Activated naive CD8-positive, alpha-beta T cell (primary cell): ENCODE measurements at regions not wholly inside any gene's neighbourhood (a gene's known extent, or its start where the extent isn't known, plus 50 kb on each side); places are given as distances from the start of the nearest gene placed in this dataset.

Source experiments
- H3K27ac Mint-ChIP-seq: one replicate; pipeline ENCODE4 v1.8.0; 2021; ENCODE audit warnings: mixed read lengths
- H3K27me3 Mint-ChIP-seq: one replicate; pipeline ENCODE4 v1.8.0; 2021; ENCODE audit warnings: mixed read lengths
- H3K36me3 Mint-ChIP-seq: one replicate; pipeline ENCODE4 v1.8.0; 2021; ENCODE audit warnings: mixed read lengths
- H3K4me1 Mint-ChIP-seq: one replicate; pipeline ENCODE4 v1.8.0; 2021; ENCODE audit warnings: low read depth, mixed read lengths
- H3K4me3 Mint-ChIP-seq: one replicate; pipeline ENCODE4 v1.8.0; 2021; ENCODE audit warnings: mild to moderate bottlenecking, mixed read lengths
- H3K9me3 Mint-ChIP-seq: one replicate; pipeline ENCODE4 v1.8.0; 2021; ENCODE audit warnings: low read depth, mixed read lengths

GRCh38 chrX:39296472-39296871 lies 495.2 kb downstream of the MID1IP1 start:
- peaks cover 11% of the 10 kb centered on the region for H3K36me3 Mint-ChIP-seq
- H3K27me3 Mint-ChIP-seq = no peaks in the 10 kb centered on the region
- H3K4me1 Mint-ChIP-seq = peaks cover 47% of the 10 kb centered on the region
- no peaks in the 10 kb centered on the region for H3K9me3 Mint-ChIP-seq
- no peak overlapping the region for H3K4me3 Mint-ChIP-seq
- peak overlapping the region; percentile 46 for H3K27ac Mint-ChIP-seq

DNA sequence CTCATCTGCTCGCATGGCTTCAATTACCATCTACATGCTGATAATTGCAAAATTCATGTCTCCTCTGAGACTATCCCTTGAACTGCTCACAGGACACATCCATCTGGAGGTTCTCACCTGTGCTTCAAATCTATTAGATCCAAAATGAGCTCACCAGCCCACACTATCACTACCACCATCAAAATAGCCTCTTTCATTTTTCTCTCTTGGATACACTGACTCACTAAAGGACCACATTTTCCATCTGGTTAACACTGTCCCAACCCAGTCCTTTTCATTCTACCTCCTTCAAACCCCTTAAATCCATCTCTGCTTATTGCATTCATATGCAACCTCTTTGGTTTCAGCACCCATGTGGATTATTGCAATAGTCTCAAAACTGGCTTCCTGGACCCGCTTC lies 497.6 kb downstream of the MID1IP1 start:
- H3K27me3 Mint-ChIP-seq = no peaks in the 10 kb centered on the region
- peak overlapping the region; percentile 6 for H3K4me3 Mint-ChIP-seq
- H3K36me3 Mint-ChIP-seq = peaks cover 11% of the 10 kb centered on the region
- peaks cover 41% of the 10 kb centered on the region for H3K4me1 Mint-ChIP-seq
- peak overlapping the region; percentile 84 for H3K27ac Mint-ChIP-seq
- no peaks in the 10 kb centered on the region for H3K9me3 Mint-ChIP-seq

DNA sequence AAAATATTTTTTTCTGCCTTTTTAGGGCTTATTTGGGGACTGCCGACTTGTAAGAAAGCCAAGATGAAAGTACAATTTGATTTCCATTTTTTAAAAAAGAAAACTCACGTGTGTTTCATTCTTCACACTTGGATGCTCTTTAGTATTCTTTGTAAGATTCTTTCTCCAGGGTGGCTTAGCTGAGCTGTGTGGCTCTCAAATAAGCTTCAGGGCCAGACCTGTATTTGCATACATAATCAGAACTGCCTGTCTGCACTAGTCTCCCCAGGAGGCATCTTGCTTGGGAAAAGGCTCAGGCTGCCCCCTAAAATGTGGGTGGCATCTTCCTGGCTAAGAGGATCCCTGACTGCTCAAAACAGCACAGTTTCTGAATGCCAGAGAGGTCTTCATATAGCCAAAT lies 498.4 kb downstream of the MID1IP1 start:
- H3K27ac Mint-ChIP-seq = peak overlapping the region; percentile 84
- H3K27me3 Mint-ChIP-seq = no peaks in the 10 kb centered on the region
- no peak overlapping the region for H3K4me3 Mint-ChIP-seq
- H3K36me3 Mint-ChIP-seq = peaks cover 13% of the 10 kb centered on the region
- H3K4me1 Mint-ChIP-seq = peaks cover 41% of the 10 kb centered on the region
- no peaks in the 10 kb centered on the region for H3K9me3 Mint-ChIP-seq

DNA sequence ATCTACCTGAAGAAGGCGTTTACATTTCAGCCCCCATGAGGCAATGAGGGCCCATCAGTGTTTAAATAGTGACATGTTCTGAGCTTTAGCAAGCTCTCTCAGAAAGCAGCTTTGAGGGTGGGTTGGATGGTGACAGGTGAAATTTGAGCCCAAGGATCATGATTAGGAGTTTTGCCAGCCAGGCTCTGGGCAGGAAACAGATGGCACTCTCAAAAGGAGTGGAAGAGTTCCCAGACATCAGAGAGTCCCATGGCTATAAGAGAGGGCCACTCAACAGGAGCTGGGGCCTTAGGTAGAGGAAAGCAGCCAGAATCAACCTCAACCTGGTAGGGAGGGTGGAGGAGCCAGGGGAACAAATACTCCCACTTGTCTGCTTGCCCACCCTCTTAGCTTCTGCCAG lies 499.8 kb downstream of the MID1IP1 start:
- H3K4me1 Mint-ChIP-seq = peaks cover 38% of the 10 kb centered on the region
- no peaks in the 10 kb centered on the region for H3K9me3 Mint-ChIP-seq
- H3K4me3 Mint-ChIP-seq = no peak overlapping the region
- H3K36me3 Mint-ChIP-seq = peaks cover 9% of the 10 kb centered on the region
- H3K27me3 Mint-ChIP-seq = no peaks in the 10 kb centered on the region
- H3K27ac Mint-ChIP-seq = no peak overlapping the region

DNA sequence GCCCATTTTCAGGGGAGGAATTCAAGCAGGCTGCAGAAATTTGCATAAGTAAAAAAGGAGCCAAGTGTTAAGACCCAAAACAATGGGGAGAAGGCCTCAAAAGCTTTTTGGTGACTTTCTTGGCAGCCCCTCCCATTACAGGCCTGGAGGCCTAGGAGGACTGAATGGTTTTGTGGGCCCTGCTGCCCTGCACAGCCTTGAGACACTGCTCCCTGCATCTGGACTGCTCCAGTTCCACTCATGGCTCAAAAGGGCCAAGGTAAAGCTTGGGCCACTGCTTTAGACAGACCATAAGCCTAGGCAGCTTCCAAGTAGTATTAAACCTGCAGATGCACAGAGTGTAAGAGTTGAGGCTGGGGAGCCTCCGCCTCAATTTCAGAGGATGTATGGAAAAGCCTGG lies 501.6 kb downstream of the MID1IP1 start:
- Mint-ChIP-seq H3K27me3 (no peaks in the 10 kb centered on the region), H3K9me3 (no peaks in the 10 kb centered on the region), H3K4me1 (peaks cover 42% of the 10 kb centered on the region)

GRCh38 chrX:39304746-39305145 lies 503.5 kb downstream of the MID1IP1 start:
- Mint-ChIP-seq H3K27me3 (no peaks in the 10 kb centered on the region), H3K4me1 (peaks cover 42% of the 10 kb centered on the region), H3K9me3 (peaks cover under 1% of the 10 kb centered on the region), H3K36me3 (peaks cover 14% of the 10 kb centered on the region), H3K4me3 (no peak overlapping the region), H3K27ac (peak overlapping the region; percentile 100)

More for the DNA sequence above, 501.6 kb downstream of the MID1IP1 start:
- no peak overlapping the region for H3K4me3 Mint-ChIP-seq
- H3K36me3 Mint-ChIP-seq = peaks cover 14% of the 10 kb centered on the region
- H3K27ac Mint-ChIP-seq = no peak overlapping the region

DNA sequence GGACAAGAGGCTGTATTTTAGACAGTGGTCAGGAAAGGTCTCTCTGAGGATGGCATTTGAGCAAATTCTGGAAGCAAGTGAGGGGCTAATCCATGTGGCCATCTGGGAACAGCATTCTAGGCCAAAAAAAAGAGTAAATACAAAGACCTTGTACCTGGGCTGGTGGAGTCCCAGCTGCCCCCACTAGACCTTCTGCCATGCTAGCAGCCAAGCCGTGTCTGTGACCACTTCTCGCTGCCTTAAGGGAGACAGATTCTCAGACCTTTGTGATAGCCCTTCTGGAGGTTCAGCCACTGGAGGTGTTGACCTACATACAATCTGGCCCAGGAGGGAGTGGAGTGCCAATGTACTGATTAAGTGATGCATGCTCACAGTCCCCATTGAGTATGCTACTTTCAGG lies 506.2 kb downstream of the MID1IP1 start:
- Mint-ChIP-seq H3K27ac (peak overlapping the region; percentile 100), H3K4me1 (peaks cover 66% of the 10 kb centered on the region), H3K36me3 (peaks cover 22% of the 10 kb centered on the region), H3K4me3 (no peak overlapping the region), H3K27me3 (no peaks in the 10 kb centered on the region), H3K9me3 (peaks cover 3% of the 10 kb centered on the region)

GRCh38 chrX:39308126-39308525 lies 506.9 kb downstream of the MID1IP1 start:
- H3K27ac Mint-ChIP-seq = peak overlapping the region; percentile 100
- H3K9me3 Mint-ChIP-seq = peaks cover 3% of the 10 kb centered on the region
- H3K4me1 Mint-ChIP-seq = peaks cover 72% of the 10 kb centered on the region
- H3K27me3 Mint-ChIP-seq = no peaks in the 10 kb centered on the region
- H3K4me3 Mint-ChIP-seq = peak overlapping the region; percentile 54
- peaks cover 27% of the 10 kb centered on the region for H3K36me3 Mint-ChIP-seq

DNA sequence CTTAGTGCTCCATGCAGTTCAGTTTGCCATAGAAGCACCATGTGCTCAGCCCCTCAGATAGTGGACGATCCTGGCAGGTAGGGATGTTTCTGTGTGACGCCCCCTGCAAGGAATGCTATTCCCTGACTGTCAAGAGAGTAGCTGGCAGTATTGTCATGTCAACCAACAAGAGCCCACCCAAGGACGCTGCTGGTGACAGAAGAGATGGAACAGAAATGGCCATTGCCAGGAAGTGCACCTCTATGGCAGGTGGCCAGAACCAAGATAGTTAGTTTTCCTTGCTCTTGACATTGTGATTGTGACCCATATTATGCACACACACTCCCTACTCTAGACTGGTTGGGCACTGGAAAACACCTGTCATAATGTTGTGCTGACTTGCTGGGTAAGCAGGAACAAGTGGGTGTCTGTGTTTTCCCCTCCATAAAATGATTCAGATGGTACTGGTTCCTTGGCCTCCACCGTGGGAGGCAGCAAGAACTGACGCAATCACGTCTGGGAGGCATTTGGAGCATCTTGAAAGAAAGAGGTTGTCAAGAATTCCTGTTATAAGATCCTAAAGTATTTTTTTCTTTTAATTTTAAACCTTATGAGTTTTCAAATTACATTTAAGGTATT lies 507.9 kb downstream of the MID1IP1 start:
- H3K27ac Mint-ChIP-seq = peak overlapping the region; percentile 100
- peaks cover 29% of the 10 kb centered on the region for H3K36me3 Mint-ChIP-seq
- peaks cover 3% of the 10 kb centered on the region for H3K9me3 Mint-ChIP-seq
- no peaks in the 10 kb centered on the region for H3K27me3 Mint-ChIP-seq
- peaks cover 80% of the 10 kb centered on the region for H3K4me1 Mint-ChIP-seq
- H3K4me3 Mint-ChIP-seq = peak overlapping the region; percentile 79

DNA sequence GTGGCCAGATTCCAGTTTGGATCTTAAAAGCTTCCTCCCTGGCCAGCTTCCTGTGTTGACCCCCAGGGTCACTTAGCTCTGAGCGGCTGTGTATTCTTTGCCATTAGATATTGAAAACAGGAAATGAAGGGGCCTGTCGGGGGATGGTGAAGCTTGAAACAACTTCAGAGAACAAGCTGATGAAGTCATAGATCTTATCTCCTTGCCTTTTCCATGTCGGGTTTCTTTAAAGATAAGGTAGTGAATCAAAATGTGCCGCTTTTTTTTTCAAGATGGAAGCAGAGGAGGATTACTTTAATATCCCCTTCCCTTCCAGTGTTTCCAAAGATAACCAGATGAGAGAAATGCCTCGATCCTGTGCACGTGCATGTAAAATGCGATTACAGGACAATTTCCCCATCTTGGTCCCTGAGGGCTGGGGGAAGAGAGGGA lies 508.5 kb downstream of the MID1IP1 start:
- H3K9me3 Mint-ChIP-seq = peaks cover 3% of the 10 kb centered on the region
- H3K27ac Mint-ChIP-seq = peak overlapping the region; percentile 100
- H3K4me1 Mint-ChIP-seq = peaks cover 85% of the 10 kb centered on the region
- peak overlapping the region; percentile 79 for H3K4me3 Mint-ChIP-seq
- peaks cover 27% of the 10 kb centered on the region for H3K36me3 Mint-ChIP-seq
- H3K27me3 Mint-ChIP-seq = no peaks in the 10 kb centered on the region

GRCh38 chrX:39310891-39311290 lies 509.6 kb downstream of the MID1IP1 start:
- H3K9me3 Mint-ChIP-seq = peaks cover 3% of the 10 kb centered on the region
- peaks cover 24% of the 10 kb centered on the region for H3K36me3 Mint-ChIP-seq
- peaks cover 87% of the 10 kb centered on the region for H3K4me1 Mint-ChIP-seq
- no peaks in the 10 kb centered on the region for H3K27me3 Mint-ChIP-seq
- H3K27ac Mint-ChIP-seq = peak overlapping the region; percentile 100
- peak overlapping the region; percentile 48 for H3K4me3 Mint-ChIP-seq

DNA sequence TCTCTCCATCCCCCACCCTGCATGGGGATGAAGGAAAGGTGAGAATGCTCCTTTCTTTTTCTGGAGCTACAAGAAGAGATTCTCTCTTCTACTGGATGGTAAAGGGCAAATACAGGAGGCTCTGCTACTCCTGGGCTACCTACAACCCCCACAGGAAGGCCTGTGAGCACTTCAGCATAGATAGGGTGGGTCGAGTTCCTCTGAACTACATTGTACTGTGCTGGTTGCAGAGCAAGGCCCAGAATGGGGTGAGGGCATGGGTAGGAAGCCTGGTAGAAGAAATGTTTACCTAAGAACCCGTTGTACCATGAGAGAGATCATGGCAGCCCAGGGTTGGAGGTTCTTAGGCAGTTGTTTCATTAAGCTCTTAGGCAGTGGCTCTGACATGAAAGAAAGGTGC lies 510.4 kb downstream of the MID1IP1 start:
- Mint-ChIP-seq H3K27me3 (no peaks in the 10 kb centered on the region), H3K9me3 (peaks cover 3% of the 10 kb centered on the region), H3K4me3 (no peak overlapping the region), H3K36me3 (peaks cover 24% of the 10 kb centered on the region), H3K4me1 (peaks cover 83% of the 10 kb centered on the region), H3K27ac (peak overlapping the region; percentile 100)

DNA sequence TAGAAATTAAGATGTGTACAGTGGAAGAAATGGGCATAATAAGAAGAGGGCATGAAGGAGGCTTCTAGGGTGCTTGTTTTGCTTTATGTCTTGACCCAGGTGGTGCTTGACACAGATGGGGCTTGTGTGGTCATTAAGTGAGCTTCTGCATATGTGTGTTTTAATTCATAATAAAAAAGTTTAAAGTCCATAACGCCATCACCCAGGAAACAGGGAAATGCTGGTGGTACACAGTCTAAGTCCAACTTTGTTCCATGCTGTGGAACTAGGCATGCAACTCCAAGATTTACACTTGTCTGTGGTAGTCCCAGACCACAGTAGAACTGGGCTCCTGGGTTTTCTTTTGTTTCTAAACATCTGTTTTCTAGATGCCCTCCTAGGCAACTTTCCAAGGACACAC lies 511.9 kb downstream of the MID1IP1 start:
- no peak overlapping the region for H3K4me3 Mint-ChIP-seq
- no peaks in the 10 kb centered on the region for H3K27me3 Mint-ChIP-seq
- peaks cover 83% of the 10 kb centered on the region for H3K4me1 Mint-ChIP-seq
- peaks cover 3% of the 10 kb centered on the region for H3K9me3 Mint-ChIP-seq
- peaks cover 17% of the 10 kb centered on the region for H3K36me3 Mint-ChIP-seq
- H3K27ac Mint-ChIP-seq = peak overlapping the region; percentile 100

- no peaks in the 10 kb centered on the region for H3K27me3 Mint-ChIP-seq
- peaks cover 64% of the 10 kb centered on the region for H3K4me1 Mint-ChIP-seq
- no peak overlapping the region for H3K4me3 Mint-ChIP-seq
- no peaks in the 10 kb centered on the region for H3K9me3 Mint-ChIP-seq
- peak overlapping the region; percentile 64 for H3K27ac Mint-ChIP-seq
- H3K36me3 Mint-ChIP-seq = peaks cover 15% of the 10 kb centered on the region
Measured at GRCh38 chrX:39318506-39319343, 517.5 kb downstream of the MID1IP1 start.

DNA sequence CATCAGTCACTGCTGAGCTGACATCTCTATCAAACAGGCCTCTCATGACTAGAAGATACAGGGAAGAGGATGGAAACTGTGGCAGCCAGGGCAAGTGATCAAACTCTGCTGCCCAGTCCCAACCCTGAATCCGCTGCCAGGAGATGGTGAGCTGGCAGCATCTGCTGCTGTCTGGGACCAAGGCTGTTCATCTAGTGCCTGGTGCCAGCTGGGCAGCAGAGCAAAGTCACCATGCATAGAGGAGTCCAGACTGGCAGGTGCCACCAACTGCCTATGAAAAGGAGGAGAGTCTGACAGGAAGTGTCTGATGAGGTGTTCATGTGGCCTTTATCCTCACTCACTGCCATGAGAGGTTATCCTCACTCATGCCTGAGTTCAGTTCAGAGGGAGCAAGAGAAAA lies 518.9 kb downstream of the MID1IP1 start:
- Mint-ChIP-seq H3K36me3 (peaks cover 19% of the 10 kb centered on the region), H3K4me1 (peaks cover 63% of the 10 kb centered on the region), H3K4me3 (no peak overlapping the region), H3K9me3 (no peaks in the 10 kb centered on the region), H3K27me3 (no peaks in the 10 kb centered on the region), H3K27ac (peak overlapping the region; percentile 68)
